Activated naive CD4-positive, alpha-beta T cell treated with anti-CD3 and anti-CD28 coated beads, Interleukin-2, amount 10 ng/mL, durations not matched to agents 7 days and 5 days (primary cell): ENCODE measurements at regions not wholly inside any gene's neighbourhood (a gene's known extent, or its start where the extent isn't known, plus 50 kb on each side); places are given as distances from the start of the nearest gene placed in this dataset.

Experiments used
- CTCF ChIA-PET: fragments of 350-600 bp; sonication (Branson Sonifier 250); formaldehyde crosslinking; loops from one replicate; lab custom pipeline; 2021; ENCODE audit warnings: antibody characterized with exemption; lab: Charles Lee
- DNase-seq: peaks from one replicate; pipeline ENCODE4 v3.0.0-alpha.2; 2020
- H3K27ac Mint-ChIP-seq: one replicate; pipeline ENCODE4 v1.8.0; 2021; ENCODE audit warnings: mild to moderate bottlenecking, moderate library complexity, mixed read lengths
- H3K27me3 Mint-ChIP-seq: one replicate; pipeline ENCODE4 v1.8.0; 2021; ENCODE audit warnings: mild to moderate bottlenecking, mixed read lengths
- H3K36me3 Mint-ChIP-seq: one replicate; pipeline ENCODE4 v1.8.0; 2021; ENCODE audit warnings: mixed read lengths
- H3K4me1 Mint-ChIP-seq: one replicate; pipeline ENCODE4 v1.8.0; 2021; ENCODE audit warnings: mixed read lengths
- H3K4me3 Mint-ChIP-seq: one replicate; pipeline ENCODE4 v1.8.0; 2021; ENCODE audit warnings: mild to moderate bottlenecking, moderate library complexity, mixed read lengths
- H3K9me3 Mint-ChIP-seq: one replicate; pipeline ENCODE4 v1.8.0; 2021; ENCODE audit warnings: mixed read lengths

DNA sequence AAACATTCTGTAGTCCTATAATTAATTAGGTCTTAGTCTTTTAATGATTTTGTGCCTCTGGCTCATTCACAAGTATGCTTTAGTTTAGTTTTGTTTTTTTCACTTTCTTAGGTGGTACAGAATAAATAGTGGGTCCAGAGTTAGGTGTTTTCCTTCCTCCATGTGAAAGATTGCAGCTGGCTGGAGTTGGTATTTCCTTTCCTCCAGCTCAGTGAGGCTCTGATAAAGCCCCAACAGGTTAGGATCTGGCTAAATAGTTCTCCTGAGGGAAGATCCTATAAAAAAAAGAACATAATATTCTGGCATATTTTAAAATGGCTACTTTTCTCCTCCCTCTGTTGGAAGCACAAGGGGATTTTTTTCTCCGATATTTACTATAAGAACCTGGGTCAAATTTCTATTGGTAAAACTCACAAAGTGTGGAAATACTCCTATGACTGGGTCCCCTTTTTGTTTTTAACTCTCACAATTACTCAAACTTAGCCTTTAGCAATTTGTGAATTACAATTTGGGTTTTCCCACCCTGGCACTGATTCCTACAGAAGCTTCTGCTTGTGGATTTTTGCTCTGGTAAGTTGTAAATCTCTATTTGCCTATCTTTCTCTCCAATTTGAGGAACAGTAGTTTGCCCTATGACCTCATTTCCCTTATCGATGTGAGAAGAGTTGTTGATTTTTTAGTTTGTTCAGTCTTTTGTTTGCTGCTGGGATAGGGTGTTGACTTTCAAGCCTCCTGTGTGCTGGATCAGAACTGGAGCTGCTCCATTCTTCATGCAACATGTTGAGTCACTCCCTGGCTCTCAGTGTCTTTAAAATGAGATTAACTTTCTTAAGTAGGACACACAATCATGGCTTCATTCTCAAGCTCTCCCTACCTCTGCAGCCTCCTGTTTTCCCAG, 500.9 kb downstream of the RNF144A start:
- Mint-ChIP-seq H3K4me1 (no peaks in the 10 kb centered on the region), H3K27ac (no peak overlapping the region), H3K9me3 (no peaks in the 10 kb centered on the region), H3K27me3 (peaks cover 13% of the 10 kb centered on the region), H3K36me3 (no peaks in the 10 kb centered on the region), H3K4me3 (no peak overlapping the region)
- CTCF ChIA-PET, result interaction anchor here (0.7 to 1.0 kb wide), 2 partner anchors 9 to 1275 kb away, joined by 3 read pairs; no protein-coding TSS in a partner anchor
- no peak for DNase-seq

DNA sequence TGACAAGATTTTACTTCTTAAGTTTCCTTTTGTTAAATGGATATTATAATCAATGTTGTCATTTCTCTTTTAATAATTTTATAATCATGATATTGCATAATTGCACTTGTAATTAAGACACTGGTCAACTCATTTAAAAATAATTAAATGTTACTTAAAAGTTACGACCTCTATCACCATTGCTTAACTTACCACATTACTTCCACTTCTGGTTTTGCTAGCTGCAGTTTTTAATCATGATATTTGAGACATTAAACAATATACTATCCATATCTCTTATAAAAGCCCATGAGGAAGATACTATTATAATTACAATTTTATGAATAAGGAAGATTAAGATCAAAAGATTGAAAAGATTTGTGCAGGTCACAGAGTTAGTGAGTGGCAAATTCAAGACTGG, 502.0 kb downstream of the RNF144A start:
- DNase-seq, result no peak
- no peaks in the 10 kb centered on the region for H3K36me3 Mint-ChIP-seq
- H3K27ac Mint-ChIP-seq, result no peak overlapping the region
- H3K9me3 Mint-ChIP-seq, result no peaks in the 10 kb centered on the region
- H3K27me3 Mint-ChIP-seq, result peaks cover 20% of the 10 kb centered on the region
- no peak overlapping the region for H3K4me3 Mint-ChIP-seq
- H3K4me1 Mint-ChIP-seq, result no peaks in the 10 kb centered on the region
- CTCF ChIA-PET, result interaction anchor here (1.0 kb wide), 1 partner anchor 8 kb away, joined by 3 read pairs; no protein-coding TSS in a partner anchor

DNA sequence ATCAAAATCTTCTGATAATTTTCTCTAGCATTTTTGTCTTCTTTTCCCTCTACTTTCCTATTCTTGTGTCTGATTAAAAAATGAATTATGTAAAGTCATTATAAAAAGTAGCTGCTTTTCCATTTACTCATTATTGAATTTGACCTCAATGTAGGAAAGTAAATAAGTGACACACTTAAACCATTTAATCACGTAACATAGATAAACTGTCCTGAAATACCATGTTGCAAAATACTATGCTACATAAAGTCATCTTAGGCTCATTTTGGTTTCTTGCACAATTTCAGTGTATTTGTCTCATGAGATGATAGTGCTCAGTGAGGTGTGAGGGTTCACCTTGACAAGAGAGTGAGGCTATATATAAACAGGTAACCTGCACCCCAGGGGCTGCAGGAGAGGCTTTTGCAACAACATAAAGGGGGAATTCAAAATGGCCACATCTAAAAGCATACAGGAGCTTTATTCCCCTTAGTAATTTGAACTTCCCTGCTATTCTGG, 502.7 kb downstream of the RNF144A start:
- Mint-ChIP-seq H3K4me3 (no peak overlapping the region), H3K27me3 (peaks cover 24% of the 10 kb centered on the region), H3K36me3 (no peaks in the 10 kb centered on the region), H3K27ac (no peak overlapping the region), H3K4me1 (no peaks in the 10 kb centered on the region), H3K9me3 (no peaks in the 10 kb centered on the region)
- no peak for DNase-seq
- CTCF ChIA-PET, result interaction anchor here (0.8 kb wide), 1 partner anchor 330 kb away, joined by 3 read pairs; no protein-coding TSS in a partner anchor

DNA sequence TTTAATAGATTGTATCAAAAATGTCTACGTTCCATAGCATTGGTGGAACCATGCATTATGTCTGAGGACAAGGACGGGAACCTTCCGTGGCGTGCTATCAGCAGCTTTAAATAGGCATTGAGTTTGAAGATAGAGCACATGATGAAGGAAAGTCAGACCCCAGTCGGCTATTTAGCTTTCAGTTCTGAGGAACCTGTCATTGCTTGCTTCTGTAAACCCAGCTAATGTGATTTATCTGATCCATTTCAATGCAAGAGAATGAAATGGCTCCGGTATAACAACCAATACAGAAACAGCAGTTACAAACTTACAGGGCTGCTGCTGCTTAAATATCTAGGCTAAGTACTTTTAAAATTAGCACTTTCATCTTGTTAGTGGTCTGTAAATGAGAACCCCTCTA, 503.3 kb downstream of the RNF144A start:
- CTCF ChIA-PET, result interaction anchor here (0.8 kb wide), 1 partner anchor 329 kb away, joined by 3 read pairs; no protein-coding TSS in a partner anchor
- no peaks in the 10 kb centered on the region for H3K36me3 Mint-ChIP-seq
- H3K4me1 Mint-ChIP-seq, result no peaks in the 10 kb centered on the region
- no peak overlapping the region for H3K27ac Mint-ChIP-seq
- no peak for DNase-seq
- no peak overlapping the region for H3K4me3 Mint-ChIP-seq
- peaks cover 26% of the 10 kb centered on the region for H3K27me3 Mint-ChIP-seq
- no peaks in the 10 kb centered on the region for H3K9me3 Mint-ChIP-seq

DNA sequence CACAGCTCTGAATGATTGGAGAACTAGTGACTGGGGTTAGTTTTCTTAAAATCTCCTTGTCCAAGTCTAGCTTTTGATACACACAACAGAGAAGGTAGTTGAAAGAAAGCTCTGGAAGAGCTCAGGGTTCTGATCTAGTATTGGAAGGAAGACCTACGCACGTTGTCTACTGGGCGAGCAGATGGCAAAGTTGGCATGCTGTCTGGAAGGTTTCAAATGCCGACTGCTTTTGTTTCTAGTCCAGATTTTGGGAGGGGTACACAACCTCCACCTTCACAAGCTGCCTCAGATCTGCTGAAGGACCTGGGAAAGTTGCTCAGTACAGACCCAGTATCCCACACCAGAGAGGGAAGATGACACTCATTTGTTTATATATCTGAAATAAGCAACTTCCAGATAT, 507.3 kb downstream of the RNF144A start:
- peaks cover 21% of the 10 kb centered on the region for H3K4me1 Mint-ChIP-seq
- peaks cover 25% of the 10 kb centered on the region for H3K27me3 Mint-ChIP-seq
- H3K4me3 Mint-ChIP-seq, result no peak overlapping the region
- H3K36me3 Mint-ChIP-seq, result no peaks in the 10 kb centered on the region
- DNase-seq, result no peak
- no peaks in the 10 kb centered on the region for H3K9me3 Mint-ChIP-seq
- CTCF ChIA-PET, result interaction anchor here (0.7 kb wide), 1 partner anchor 251 kb away, joined by 3 read pairs; no protein-coding TSS in a partner anchor
- no peak overlapping the region for H3K27ac Mint-ChIP-seq

DNA sequence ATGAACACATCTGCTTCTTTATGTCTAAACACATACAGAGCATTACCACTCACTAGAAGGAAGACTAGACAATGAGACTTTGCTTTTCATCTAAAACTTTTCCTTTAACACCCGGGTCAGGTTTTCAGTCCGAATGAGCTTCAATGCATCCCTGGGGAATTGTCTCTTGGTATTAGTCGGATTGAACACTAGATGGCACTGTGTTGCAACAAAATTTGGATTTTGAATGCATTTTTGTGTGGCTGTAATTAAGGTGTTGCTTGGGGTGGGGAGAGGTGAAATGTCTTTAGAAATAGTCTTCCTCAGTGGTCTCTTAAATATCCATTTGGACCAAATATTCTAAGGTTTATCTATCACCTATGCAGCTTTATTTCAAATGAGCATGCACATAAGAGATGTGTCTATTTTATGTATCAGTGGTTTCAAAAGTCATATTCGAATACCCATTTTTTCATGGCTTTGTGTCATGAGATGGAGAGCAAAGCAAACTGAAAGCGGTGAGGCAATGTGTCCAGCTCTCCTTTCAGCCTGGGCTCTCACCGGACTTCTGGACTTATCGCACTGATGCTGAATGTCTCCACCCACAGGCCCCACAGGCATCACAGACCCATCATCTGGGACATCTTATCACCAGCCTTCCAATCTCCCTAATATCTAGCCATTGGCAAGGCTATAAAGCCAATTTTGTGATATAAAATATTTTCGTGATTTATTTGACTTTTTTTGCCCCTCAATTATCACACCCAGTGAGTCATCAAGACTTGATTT, 510.3 kb downstream of the RNF144A start:
- Mint-ChIP-seq H3K27me3 (peaks cover 25% of the 10 kb centered on the region), H3K4me3 (no peak overlapping the region), H3K27ac (no peak overlapping the region), H3K9me3 (peaks cover 4% of the 10 kb centered on the region), H3K36me3 (peaks cover 1% of the 10 kb centered on the region), H3K4me1 (peaks cover 42% of the 10 kb centered on the region)
- CTCF ChIA-PET, result interaction anchor here (0.7 to 4.7 kb wide), 22 partner anchors 9 to 1260 kb away, joined by 3 to 32 read pairs (median 3); partner anchors contain the start of gene ID2
- DNase-seq, result peak; percentile 28

DNA sequence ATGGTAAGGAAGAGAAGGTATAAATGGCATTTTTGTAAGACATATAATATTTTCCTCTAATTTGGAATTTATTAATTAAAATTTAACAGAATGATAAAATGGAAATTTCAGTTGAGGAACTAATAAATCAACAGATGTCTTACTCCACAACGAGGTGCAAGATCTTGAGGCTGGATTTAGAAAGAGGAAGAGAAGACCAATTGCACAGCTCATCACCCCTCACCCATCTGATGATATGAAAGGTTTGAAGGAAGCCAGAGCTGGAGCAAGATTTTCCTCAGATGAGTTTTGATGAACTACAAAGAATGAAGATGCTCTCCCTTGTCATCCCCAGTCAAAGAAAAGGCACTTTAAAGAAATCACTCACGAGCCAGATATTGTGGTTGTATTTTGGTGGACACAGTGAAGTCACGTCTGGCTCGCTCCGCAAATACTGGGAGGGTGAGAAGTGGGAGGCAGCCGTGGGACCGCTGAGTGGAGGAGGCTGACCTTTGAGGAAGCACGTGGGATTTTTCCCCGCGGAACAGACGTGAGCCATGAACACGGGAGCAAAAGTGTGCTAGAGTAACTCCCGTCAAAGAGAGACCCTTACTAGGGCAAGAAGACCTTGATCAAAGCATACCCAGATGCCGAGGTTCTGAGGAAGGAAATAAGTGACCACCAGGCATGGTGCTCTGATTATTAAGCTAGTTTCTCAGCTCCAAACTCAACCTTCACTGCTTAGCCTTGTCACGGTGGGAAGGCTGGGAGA, 511.4 kb downstream of the RNF144A start:
- Mint-ChIP-seq H3K4me3 (no peak overlapping the region), H3K36me3 (peaks cover 3% of the 10 kb centered on the region), H3K9me3 (peaks cover 9% of the 10 kb centered on the region), H3K27ac (peak overlapping the region; percentile 30), H3K4me1 (peaks cover 44% of the 10 kb centered on the region), H3K27me3 (peaks cover 20% of the 10 kb centered on the region)
- DNase-seq, result no peak
- CTCF ChIA-PET, result interaction anchor here (0.7 to 4.7 kb wide), 15 partner anchors 14 to 1259 kb away, joined by 3 to 32 read pairs (median 4); no protein-coding TSS in a partner anchor

DNA sequence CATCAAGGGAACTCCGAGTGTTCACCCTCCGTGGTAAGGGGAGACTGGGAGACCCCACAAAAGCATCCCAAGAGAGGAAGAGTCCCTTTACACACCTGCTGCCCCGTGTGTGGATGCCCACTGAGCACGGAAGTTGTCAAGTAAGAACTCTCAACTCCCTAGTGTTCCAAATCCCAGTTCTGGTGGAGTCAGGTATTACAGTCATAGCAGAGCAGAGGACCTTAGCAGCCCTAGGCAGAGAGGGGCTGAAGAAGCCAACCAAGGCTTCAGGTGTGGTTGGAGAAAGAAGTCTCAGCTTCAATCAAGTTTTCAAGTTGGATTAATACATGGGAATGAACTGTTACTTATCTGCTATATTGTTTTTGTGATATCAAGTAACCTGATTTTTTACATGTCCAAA, 512.5 kb downstream of the RNF144A start:
- no peak for DNase-seq
- Mint-ChIP-seq H3K27me3 (peaks cover 15% of the 10 kb centered on the region), H3K4me1 (peaks cover 44% of the 10 kb centered on the region), H3K27ac (peak overlapping the region; percentile 91), H3K4me3 (peak overlapping the region; percentile 62), H3K36me3 (peaks cover 4% of the 10 kb centered on the region), H3K9me3 (peaks cover 17% of the 10 kb centered on the region)
- CTCF ChIA-PET, result interaction anchor here (0.9 to 4.7 kb wide), 6 partner anchors 106 to 1258 kb away, joined by 3 to 32 read pairs (median 4); no protein-coding TSS in a partner anchor

DNA sequence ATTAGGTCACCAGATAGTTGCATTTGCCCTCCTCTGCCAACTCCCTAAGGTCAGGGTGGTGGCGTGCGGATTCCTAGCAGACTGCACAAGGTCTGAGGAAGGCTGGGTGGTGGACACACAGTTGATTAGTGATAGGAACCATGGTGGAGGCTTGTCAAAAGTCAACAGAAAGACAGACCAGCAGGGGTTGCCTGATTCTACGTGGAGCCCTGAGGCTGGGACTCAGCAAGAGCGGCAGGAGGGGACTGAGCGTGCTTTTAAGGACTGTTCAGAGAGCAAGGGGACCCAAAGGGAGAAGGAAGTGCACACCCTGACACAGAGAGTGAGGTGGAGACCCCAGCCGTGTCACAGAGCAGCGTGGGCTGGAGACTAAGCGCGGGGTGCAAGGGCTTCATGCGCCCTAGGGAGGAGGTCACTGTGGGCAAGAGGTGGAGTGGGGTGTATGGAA, 513.2 kb downstream of the RNF144A start:
- Mint-ChIP-seq H3K27ac (peak overlapping the region; percentile 91), H3K4me1 (peaks cover 44% of the 10 kb centered on the region), H3K4me3 (peak overlapping the region; percentile 62), H3K9me3 (peaks cover 21% of the 10 kb centered on the region), H3K27me3 (peaks cover 12% of the 10 kb centered on the region), H3K36me3 (peaks cover 4% of the 10 kb centered on the region)
- peak; percentile 25 for DNase-seq
- CTCF ChIA-PET, result interaction anchor here (0.9 to 4.7 kb wide), 2 partner anchors 241 kb away, joined by 5 to 32 read pairs; no protein-coding TSS in a partner anchor

DNA sequence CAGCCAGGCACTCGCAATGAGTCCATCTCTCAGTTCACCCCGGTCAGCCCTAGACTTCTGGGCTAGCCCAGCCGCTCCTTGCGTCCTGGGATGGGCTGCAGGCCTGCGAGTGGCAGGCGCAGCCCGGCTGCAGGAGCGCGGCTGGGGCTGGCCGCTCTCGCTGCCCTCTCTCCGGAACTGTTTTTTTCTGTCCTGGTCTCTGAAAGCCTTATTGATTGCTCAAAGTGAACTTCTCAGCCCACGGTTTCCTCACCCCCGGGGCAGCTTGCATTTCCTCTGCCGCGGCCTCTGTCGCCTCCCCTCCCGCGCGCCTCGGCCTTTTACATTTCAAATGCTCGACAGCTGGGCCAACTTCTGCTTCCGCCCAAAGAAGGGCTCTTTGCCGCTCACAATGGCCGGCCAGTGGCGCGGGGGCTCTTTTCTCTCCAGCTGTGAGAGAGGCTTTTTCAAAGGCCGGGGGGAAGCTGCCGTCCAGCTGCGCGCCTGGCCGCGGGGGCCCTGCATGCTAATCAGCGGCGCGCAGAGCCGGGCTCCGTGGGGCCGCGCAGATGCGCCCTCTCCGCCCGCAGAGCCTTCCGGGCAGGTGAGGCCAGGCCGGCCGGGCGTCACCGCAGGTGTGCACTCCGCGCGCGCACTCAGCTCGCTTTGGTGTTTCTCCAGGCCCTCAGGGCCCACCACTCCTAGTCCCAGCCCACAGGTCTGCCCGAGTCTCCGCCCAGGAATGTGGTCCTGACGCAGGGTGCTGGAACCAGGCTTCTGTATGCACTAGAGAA, 513.8 kb downstream of the RNF144A start:
- Mint-ChIP-seq H3K4me1 (peaks cover 49% of the 10 kb centered on the region), H3K36me3 (peaks cover 4% of the 10 kb centered on the region), H3K4me3 (peak overlapping the region; percentile 62), H3K27me3 (peaks cover 12% of the 10 kb centered on the region), H3K27ac (peak overlapping the region; percentile 91), H3K9me3 (peaks cover 21% of the 10 kb centered on the region)
- CTCF ChIA-PET, result interaction anchor here (0.9 kb wide), 1 partner anchor 240 kb away, joined by 5 read pairs; no protein-coding TSS in a partner anchor
- peak; percentile 61 for DNase-seq

DNA sequence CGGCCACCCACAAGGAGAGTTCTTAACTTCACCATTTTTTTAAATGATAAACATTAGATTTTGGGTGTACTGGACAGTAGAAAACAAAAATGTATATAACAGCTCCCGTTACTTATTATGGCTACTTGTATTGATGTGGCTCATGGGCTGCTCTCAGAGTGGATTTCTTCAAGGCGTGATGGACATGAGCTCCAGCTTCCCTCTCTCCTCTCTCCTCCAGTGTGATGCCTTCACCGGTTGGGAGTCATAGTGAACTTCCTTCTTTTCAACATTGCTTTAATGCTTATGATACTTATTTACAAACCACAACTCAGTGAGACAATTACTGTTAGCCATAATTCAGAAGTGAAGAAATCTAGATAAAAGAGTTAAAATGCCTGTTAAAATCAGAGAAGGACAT, 515.2 kb downstream of the RNF144A start:
- no peak for DNase-seq
- Mint-ChIP-seq H3K36me3 (peaks cover 4% of the 10 kb centered on the region), H3K4me1 (peaks cover 59% of the 10 kb centered on the region), H3K4me3 (no peak overlapping the region), H3K27me3 (peaks cover 12% of the 10 kb centered on the region), H3K27ac (no peak overlapping the region), H3K9me3 (peaks cover 21% of the 10 kb centered on the region)
- CTCF ChIA-PET, result no interaction called here

DNA sequence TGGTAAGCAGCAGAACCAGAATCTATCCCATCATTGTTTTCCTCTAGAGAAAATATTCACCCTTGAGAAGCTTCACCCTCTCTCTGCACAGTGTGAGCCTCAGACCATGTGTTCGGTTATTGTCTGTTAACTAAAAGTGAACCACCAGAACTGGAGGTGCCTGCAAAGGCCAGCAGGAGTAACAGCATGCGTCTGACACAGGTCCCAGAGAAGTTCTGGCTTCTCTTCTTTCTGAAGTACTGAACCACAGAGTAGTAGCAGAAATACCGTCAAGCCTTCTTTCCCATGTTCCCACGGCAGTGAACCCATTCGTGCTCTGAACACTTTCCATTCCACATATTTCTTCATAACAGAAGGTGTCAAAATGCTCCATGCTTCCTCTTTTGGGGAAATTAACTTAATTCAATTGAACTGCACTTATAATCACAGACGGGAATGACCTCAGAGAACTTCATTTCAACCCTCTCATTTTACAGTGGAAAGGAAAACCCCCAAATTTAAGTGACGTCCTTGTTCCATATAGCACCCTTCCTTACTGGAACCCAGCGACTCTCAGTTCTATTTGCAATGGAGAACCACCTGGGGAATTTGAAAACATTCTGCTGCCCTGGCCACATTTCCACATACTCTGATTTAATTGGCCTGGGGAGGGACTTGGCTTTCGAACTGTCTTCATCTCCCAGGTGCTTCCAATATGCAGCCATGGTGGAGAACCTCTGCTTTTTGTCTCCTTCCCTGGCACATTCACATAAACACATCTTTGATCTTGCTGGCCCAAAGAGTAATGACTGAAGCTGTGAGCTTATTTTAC, 519.1 kb downstream of the RNF144A start:
- CTCF ChIA-PET, result interaction anchor here (0.8 to 1.4 kb wide), 3 partner anchors 16 to 1248 kb away, joined by 3 to 4 read pairs (median 4); no protein-coding TSS in a partner anchor
- H3K9me3 Mint-ChIP-seq, result peaks cover 21% of the 10 kb centered on the region
- no peak for DNase-seq
- no peaks in the 10 kb centered on the region for H3K27me3 Mint-ChIP-seq
- peaks cover 4% of the 10 kb centered on the region for H3K36me3 Mint-ChIP-seq
- peaks cover 42% of the 10 kb centered on the region for H3K4me1 Mint-ChIP-seq
- no peak overlapping the region for H3K4me3 Mint-ChIP-seq
- H3K27ac Mint-ChIP-seq, result peak overlapping the region; percentile 91
